Right atrium auricular region (tissue), 2 donors: ENCODE measurements at regions not wholly inside any gene's neighbourhood (a gene's known extent, or its start where the extent isn't known, plus 50 kb on each side); places are given as distances from the start of the nearest gene placed in this dataset.

Source experiments
- DNase-seq: peaks from one replicate; pipeline ENCODE4 v3.0.0-alpha.2; 2019; ENCODE audit warnings: low spot score
- H3K27ac ChIP-seq, 2 donors: fragments of 200-600 bp; sonication (generic); 1 replicate in 1 of 2; 2 replicates in 1 of 2; pipeline ENCODE4 v1.5.1; 2016 to 2019
- H3K27me3 ChIP-seq, 2 donors: fragments of 200-600 bp; sonication (generic); one replicate each; pipeline versions ENCODE4 v1.5.1 to v1.6.0; 2017 to 2019
- H3K36me3 ChIP-seq: fragments of 200-600 bp; sonication (generic); one replicate; pipeline ENCODE4 v1.5.1; 2016
- H3K4me1 ChIP-seq, 2 donors: fragments of 200-600 bp; sonication (generic); one replicate each; pipeline versions ENCODE4 v1.5.1 to v1.6.0; 2017 to 2019
- H3K4me3 ChIP-seq, 2 donors: fragments of 200-600 bp; sonication (generic); 1 replicate in 1 of 2; 2 replicates in 1 of 2; pipeline ENCODE4 v1.5.1; 2017 to 2019; ENCODE audit warnings: mild to moderate bottlenecking in 1 of 2, moderate library complexity in 1 of 2
- H3K9me3 ChIP-seq, 2 donors: fragments of 200-600 bp; sonication (generic); one replicate each; pipeline ENCODE4 v1.5.1; 2019
- CTCF ChIP-seq, 2 donors: fragments of 200-600 bp; sonication (generic); IDR thresholded peaks; one replicate each; pipeline ENCODE4 v1.5.1; 2019; ENCODE audit warnings: antibody characterized with exemption in 2 of 2

GRCh38 chr3:87801409-87801808 lies 257.4 kb downstream of the CGGBP1 start:
- no peak for DNase-seq
- Histone ChIP-seq H3K27ac (no peak overlapping the region), H3K27me3 (no peaks in the 10 kb centered on the region), H3K36me3 (no peaks in the 10 kb centered on the region), H3K4me3 (no peak overlapping the region), H3K9me3 (no peaks in the 10 kb centered on the region), H3K4me1 (no peaks in the 10 kb centered on the region)
- TF ChIP-seq CTCF (IDR thresholded peaks at IDR 0.05): no peak

GRCh38 chr3:87800516-87800915 lies 258.3 kb downstream of the CGGBP1 start:
- H3K4me1 ChIP-seq: no peaks in the 10 kb centered on the region
- TF ChIP-seq CTCF (IDR thresholded peaks at IDR 0.05): no peak
- H3K27me3 ChIP-seq: no peaks in the 10 kb centered on the region
- no peak for DNase-seq
- no peaks in the 10 kb centered on the region for H3K9me3 ChIP-seq
- H3K27ac ChIP-seq: no peak overlapping the region
- H3K4me3 ChIP-seq: no peak overlapping the region
- no peaks in the 10 kb centered on the region for H3K36me3 ChIP-seq

DNA sequence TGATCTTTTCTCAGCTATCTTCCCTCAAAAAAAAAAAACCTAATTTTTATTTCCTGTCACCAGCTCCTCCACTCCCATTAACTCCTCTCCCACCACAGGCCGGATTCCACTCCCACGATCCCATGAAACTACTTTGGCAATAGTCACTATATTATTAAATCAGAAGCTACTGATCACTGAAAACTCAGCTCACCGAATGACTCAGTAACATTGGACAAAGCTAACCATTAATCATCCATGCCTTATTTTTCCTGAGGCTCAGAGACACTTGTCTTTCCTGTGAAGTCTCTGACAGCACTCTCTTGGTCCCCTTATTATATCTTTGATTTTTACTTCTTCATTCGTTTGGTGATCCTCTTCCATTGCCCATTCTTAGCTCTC lies 260.2 kb downstream of the CGGBP1 start:
- no peaks in the 10 kb centered on the region for H3K36me3 ChIP-seq
- no peaks in the 10 kb centered on the region for H3K27me3 ChIP-seq
- no peak for TF ChIP-seq CTCF (IDR thresholded peaks at IDR 0.05)
- DNase-seq: no peak
- no peaks in the 10 kb centered on the region for H3K9me3 ChIP-seq
- H3K4me1 ChIP-seq: no peaks in the 10 kb centered on the region
- H3K4me3 ChIP-seq: no peak overlapping the region
- no peak overlapping the region for H3K27ac ChIP-seq

- Histone ChIP-seq H3K36me3 (no peaks in the 10 kb centered on the region), H3K9me3 (no peaks in the 10 kb centered on the region), H3K27ac (no peak overlapping the region), H3K4me3 (no peak overlapping the region), H3K27me3 (no peaks in the 10 kb centered on the region), H3K4me1 (no peaks in the 10 kb centered on the region)
- no peak for TF ChIP-seq CTCF (IDR thresholded peaks at IDR 0.05)
- DNase-seq: no peak
Observed at GRCh38 chr3:87797872-87798566, 260.8 kb downstream of the CGGBP1 start.

- Histone ChIP-seq H3K27ac (no peak overlapping the region), H3K36me3 (no peaks in the 10 kb centered on the region), H3K4me3 (no peak overlapping the region), H3K9me3 (no peaks in the 10 kb centered on the region), H3K4me1 (no peaks in the 10 kb centered on the region), H3K27me3 (no peaks in the 10 kb centered on the region)
- no peak for TF ChIP-seq CTCF (IDR thresholded peaks at IDR 0.05)
- DNase-seq: no peak
Observed at GRCh38 chr3:87796843-87797185, 262.0 kb downstream of the CGGBP1 start.
